Panc1 (cell line): ENCODE measurements at regions not wholly inside any gene's neighbourhood (a gene's known extent, or its start where the extent isn't known, plus 50 kb on each side); places are given as distances from the start of the nearest gene placed in this dataset.
"Not testable (repeated sequence)": the region's sequence is repeated elsewhere in the genome, so short reads cannot be mapped to it uniquely, and the experiment has no call there.

ENCODE experiments used
- ATAC-seq: fragments of 200-7000 bp; cut with Tn5 transposase; 2 replicates; pipeline ENCODE4 v1.9.1; 2020; ENCODE audit warnings: mild to moderate bottlenecking, moderate library complexity
- BruUV-seq: library from RNA; stranded (reverse); fragments of 400-500 nt; replicated peaks from 2 replicates; lab custom pipeline; 2021; lab: Mats Ljungman, UMichigan
- CTCF ChIA-PET: fragments of 300-600 bp; sonication (Branson Sonifier 250); formaldehyde crosslinking; loops from one replicate; lab custom pipeline; 2022; ENCODE audit warnings: antibody characterized with exemption; lab: Charles Lee
- POLR2A ChIA-PET: fragments of 300-600 bp; sonication (Branson Sonifier 250); formaldehyde crosslinking; loops from one replicate; lab custom pipeline; 2022; ENCODE audit warnings: antibody characterized with exemption; lab: Charles Lee
- DNase-seq: peaks from one replicate; pipeline ENCODE4 v3.0.0-alpha.2; 2010; ENCODE audit warnings: low read depth, low spot score
- H3K27ac ChIP-seq: 2 replicates; pipeline ENCODE4 v1.5.1; 2011; ENCODE audit warnings: mild to moderate bottlenecking, low read length, inconsistent platforms
- H3K27me3 ChIP-seq: fragments of 200-500 bp; sonication (Bioruptor generic); 2 replicates; pipeline ENCODE4 v1.6.0; 2014; ENCODE audit warnings: low read length, inconsistent platforms; ENCODE audit not compliant: control insufficient read depth, insufficient read depth
- H3K36me3 ChIP-seq: fragments of 200-500 bp; sonication (Bioruptor generic); 2 replicates; pipeline ENCODE4 v1.5.1; 2014; ENCODE audit warnings: inconsistent platforms, mild to moderate bottlenecking, low read length, moderate library complexity; ENCODE audit not compliant: control insufficient read depth, insufficient read depth
- H3K4me1 ChIP-seq: 2 replicates; pipeline ENCODE4 v1.5.1; 2011; ENCODE audit warnings: inconsistent platforms, mild to moderate bottlenecking, low read length, moderate library complexity; ENCODE audit not compliant: control insufficient read depth, insufficient read depth
- H3K4me3 ChIP-seq, 2 experiments: 2 replicates each; pipeline ENCODE4 v1.5.1; 2011 to 2012; ENCODE audit warnings: low read depth in 2 of 2, low read length in 2 of 2, mild to moderate bottlenecking in 2 of 2, inconsistent platforms in 1 of 2, moderate library complexity in 1 of 2
- H3K9me3 ChIP-seq: fragments of 200-500 bp; sonication (Bioruptor generic); 2 replicates; pipeline ENCODE4 v1.5.1; 2014; ENCODE audit warnings: low read depth, mild to moderate bottlenecking, inconsistent platforms, low read length, moderate library complexity; ENCODE audit not compliant: control insufficient read depth, insufficient read depth
- CTCF ChIP-seq: fragments of 450-650 bp; IDR thresholded peaks from 2 replicates; pipeline ENCODE4 v1.5.1; 2017; ENCODE audit warnings: mild to moderate bottlenecking
- POLR2AphosphoS5 ChIP-seq: IDR thresholded peaks from 2 replicates; pipeline ENCODE4 v1.6.1; 2012; ENCODE audit warnings: mild to moderate bottlenecking, low read depth, low read length, moderate library complexity
- SIN3A ChIP-seq: IDR thresholded peaks from 2 replicates; pipeline ENCODE4 v1.6.1; 2012; ENCODE audit warnings: low read depth, mild to moderate bottlenecking, low read length, moderate library complexity, borderline replicate concordance; ENCODE audit not compliant: insufficient read depth
- TCF7L2 ChIP-seq: IDR thresholded peaks from 2 replicates; pipeline ENCODE4 v1.6.1; 2011; ENCODE audit warnings: mild to moderate bottlenecking, low read depth, low read length, inconsistent platforms
- in situ Hi-C: cut with HindIII; loops from 2 replicates; pipeline ENCODE4 v1.10.0; 2016; ENCODE audit warnings: low sequenced_read_pairs, low pct_unique_long_range_greater_than_20kb
- intact Hi-C: fragments of 100-400 bp; cut with micrococcal nuclease; formaldehyde crosslinking; loops from one replicate; pipeline ENCODE4 v1.10.0; 2022; ENCODE audit not compliant: unreplicated experiment
- TF ChIP-seq, protein P1 (sequence below), 2 experiments: IDR thresholded peaks; 2 replicates each; pipeline ENCODE4 v1.6.1; 2011 to 2012; ENCODE audit warnings: low read depth in 2 of 2, control low read depth in 1 of 2, low read length in 1 of 2, mild to moderate bottlenecking in 1 of 2, moderate library complexity in 1 of 2; ENCODE audit not compliant: insufficient read depth in 1 of 2

- in situ Hi-C loops, result no loop called here
- Histone ChIP-seq H3K4me3 (no peak overlapping the region), H3K4me1 (no peaks in the 10 kb centered on the region), H3K27me3 (no peaks in the 10 kb centered on the region), H3K9me3 (no peaks in the 10 kb centered on the region), H3K27ac (no peak overlapping the region), H3K36me3 (no peaks in the 10 kb centered on the region)
- no TSS peak for BruUV-seq
- TF ChIP-seq TCF7L2, result no peak
- ChIA-PET POLR2A (no interaction called here), CTCF (no interaction called here)
- DNase-seq (no peak), ATAC-seq (no peak)
- intact Hi-C loops, result no loop called here
Measured at GRCh38 chr14:98219638-98220037, 1052.4 kb downstream of the BCL11B start.

GRCh38 chr14:98223106-98223505 lies 1048.9 kb downstream of the BCL11B start:
- H3K9me3 ChIP-seq, result no peaks in the 10 kb centered on the region
- in situ Hi-C loops (no loop called here), intact Hi-C loops (no loop called here)
- DNase-seq (no peak), ATAC-seq (no peak)
- H3K27ac ChIP-seq, result no peak overlapping the region
- no TSS peak for BruUV-seq
- CTCF ChIA-PET, result no interaction called here
- TF ChIP-seq SIN3A, result no peak
- TF ChIP-seq TCF7L2, result no peak
- no peak for TF ChIP-seq POLR2AphosphoS5
- no peak for TF ChIP-seq CTCF
- TF ChIP-seq, protein P1, sequence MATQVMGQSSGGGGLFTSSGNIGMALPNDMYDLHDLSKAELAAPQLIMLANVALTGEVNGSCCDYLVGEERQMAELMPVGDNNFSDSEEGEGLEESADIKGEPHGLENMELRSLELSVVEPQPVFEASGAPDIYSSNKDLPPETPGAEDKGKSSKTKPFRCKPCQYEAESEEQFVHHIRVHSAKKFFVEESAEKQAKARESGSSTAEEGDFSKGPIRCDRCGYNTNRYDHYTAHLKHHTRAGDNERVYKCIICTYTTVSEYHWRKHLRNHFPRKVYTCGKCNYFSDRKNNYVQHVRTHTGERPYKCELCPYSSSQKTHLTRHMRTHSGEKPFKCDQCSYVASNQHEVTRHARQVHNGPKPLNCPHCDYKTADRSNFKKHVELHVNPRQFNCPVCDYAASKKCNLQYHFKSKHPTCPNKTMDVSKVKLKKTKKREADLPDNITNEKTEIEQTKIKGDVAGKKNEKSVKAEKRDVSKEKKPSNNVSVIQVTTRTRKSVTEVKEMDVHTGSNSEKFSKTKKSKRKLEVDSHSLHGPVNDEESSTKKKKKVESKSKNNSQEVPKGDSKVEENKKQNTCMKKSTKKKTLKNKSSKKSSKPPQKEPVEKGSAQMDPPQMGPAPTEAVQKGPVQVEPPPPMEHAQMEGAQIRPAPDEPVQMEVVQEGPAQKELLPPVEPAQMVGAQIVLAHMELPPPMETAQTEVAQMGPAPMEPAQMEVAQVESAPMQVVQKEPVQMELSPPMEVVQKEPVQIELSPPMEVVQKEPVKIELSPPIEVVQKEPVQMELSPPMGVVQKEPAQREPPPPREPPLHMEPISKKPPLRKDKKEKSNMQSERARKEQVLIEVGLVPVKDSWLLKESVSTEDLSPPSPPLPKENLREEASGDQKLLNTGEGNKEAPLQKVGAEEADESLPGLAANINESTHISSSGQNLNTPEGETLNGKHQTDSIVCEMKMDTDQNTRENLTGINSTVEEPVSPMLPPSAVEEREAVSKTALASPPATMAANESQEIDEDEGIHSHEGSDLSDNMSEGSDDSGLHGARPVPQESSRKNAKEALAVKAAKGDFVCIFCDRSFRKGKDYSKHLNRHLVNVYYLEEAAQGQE (IDR thresholded peaks at IDR 0.05; ENCODE audit: insufficient read depth in 1 of 2, low read depth in 2 of 2, low read length in 1 of 2), result no peak
- H3K4me1 ChIP-seq, result no peaks in the 10 kb centered on the region
- no peaks in the 10 kb centered on the region for H3K36me3 ChIP-seq
- H3K4me3 ChIP-seq, result no peak overlapping the region
- H3K27me3 ChIP-seq, result no peaks in the 10 kb centered on the region
- POLR2A ChIA-PET, result no interaction called here

DNA sequence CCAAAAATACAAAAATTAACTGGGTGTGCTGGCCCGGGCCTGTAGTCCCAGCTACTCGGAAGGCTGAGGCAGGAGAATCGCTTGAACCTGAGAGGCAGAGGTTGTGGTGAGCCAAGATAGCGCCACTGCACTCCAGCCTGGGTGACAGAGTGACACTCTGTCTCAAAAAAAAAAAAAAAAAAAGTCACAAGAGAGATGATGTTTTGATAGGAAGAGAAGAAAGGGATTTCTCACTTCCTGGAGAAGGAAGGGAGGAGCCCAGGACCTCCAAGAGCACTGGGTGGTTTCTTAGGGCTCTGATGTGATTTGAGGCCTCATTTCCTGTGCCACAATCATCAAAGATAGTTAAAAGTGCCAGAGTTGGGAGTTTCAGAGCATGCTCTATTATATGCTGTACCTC lies 1048.3 kb downstream of the BCL11B start:
- DNase-seq, in situ Hi-C loops, POLR2A ChIA-PET, BruUV-seq, H3K27ac ChIP-seq, H3K4me1 ChIP-seq, CTCF ChIA-PET, H3K27me3 ChIP-seq, ATAC-seq, H3K36me3 ChIP-seq, H3K9me3 ChIP-seq, H3K4me3 ChIP-seq, intact Hi-C loops: not testable (repeated sequence)
